ENCODE measurements at regions not wholly inside any gene's neighbourhood (a gene's known extent, or its start where the extent isn't known, plus 50 kb on each side); places are given as distances from the start of the nearest gene placed in this dataset.

DNA sequence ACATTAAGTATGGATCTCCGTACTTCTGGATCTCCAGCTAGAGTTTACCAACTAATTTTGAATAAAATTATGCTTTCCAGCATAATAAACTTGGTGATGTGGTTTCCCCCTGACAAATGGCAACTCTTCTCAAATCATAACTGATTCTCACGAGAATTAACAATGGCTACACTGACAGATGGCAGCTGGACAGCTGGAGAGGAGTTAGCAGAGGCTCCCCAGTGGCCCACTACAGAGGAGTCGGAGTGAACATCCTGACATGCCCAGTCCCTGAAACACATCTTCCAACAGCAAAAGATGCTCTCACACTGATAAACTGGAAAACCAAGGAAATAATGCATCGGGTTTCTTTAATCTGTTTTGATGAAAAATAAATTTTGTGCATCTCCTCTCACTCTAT, 239.6 kb downstream of the MAN2A1 start:
- Histone ChIP-seq H3K27ac (ENCODE audit: low read depth, low read length, severe bottlenecking) (no peak overlapping the region), H3K4me3 (ENCODE audit: extremely low read depth, insufficient read depth, low read length, poor library complexity, severe bottlenecking) (no peak overlapping the region), H3K9me3 (ENCODE audit: control insufficient read depth, low read length) (no peaks in the 10 kb centered on the region), H3K4me1 (ENCODE audit: control insufficient read depth, insufficient read depth, low read length, poor library complexity, severe bottlenecking) (no peaks in the 10 kb centered on the region), H3K36me3 (ENCODE audit: control insufficient read depth, insufficient read depth, low read length) (no peaks in the 10 kb centered on the region)
- WGBS, 2 experiments (ENCODE audit: insufficient coverage in 2 of 2): 100% methylated on average over 1 of the region's 4 CpGs; no CpG with 5 or more reads in 1 of the 2 experiments

DNA sequence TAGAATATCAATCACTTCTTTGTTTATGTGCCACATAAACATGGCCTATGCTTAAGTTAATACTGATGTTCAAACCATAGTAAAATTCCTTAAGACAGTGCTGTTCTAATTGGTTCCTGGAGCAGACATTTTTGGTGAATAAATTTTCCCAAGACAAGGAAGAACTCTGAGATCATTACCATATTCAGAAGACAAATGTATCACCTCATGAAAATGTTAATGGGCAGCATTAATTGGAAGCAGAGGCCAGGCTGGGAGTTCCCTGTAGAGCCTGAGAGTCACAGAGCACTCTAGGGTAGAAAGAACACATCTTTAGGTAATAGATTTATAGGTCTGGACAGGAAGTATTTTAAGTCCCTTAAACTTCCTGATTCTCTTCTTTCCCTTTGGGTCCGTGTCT, 240.2 kb downstream of the MAN2A1 start:
- Histone ChIP-seq H3K4me1 (ENCODE audit: control insufficient read depth, insufficient read depth, low read length, poor library complexity, severe bottlenecking) (no peaks in the 10 kb centered on the region), H3K9me3 (ENCODE audit: control insufficient read depth, low read length) (no peaks in the 10 kb centered on the region), H3K27ac (ENCODE audit: low read depth, low read length, severe bottlenecking) (no peak overlapping the region), H3K4me3 (ENCODE audit: extremely low read depth, insufficient read depth, low read length, poor library complexity, severe bottlenecking) (no peak overlapping the region), H3K36me3 (ENCODE audit: control insufficient read depth, insufficient read depth, low read length) (no peaks in the 10 kb centered on the region)
- WGBS, 2 experiments (ENCODE audit: insufficient coverage in 2 of 2): no CpG with 5 or more reads among the region's 1 CpG

DNA sequence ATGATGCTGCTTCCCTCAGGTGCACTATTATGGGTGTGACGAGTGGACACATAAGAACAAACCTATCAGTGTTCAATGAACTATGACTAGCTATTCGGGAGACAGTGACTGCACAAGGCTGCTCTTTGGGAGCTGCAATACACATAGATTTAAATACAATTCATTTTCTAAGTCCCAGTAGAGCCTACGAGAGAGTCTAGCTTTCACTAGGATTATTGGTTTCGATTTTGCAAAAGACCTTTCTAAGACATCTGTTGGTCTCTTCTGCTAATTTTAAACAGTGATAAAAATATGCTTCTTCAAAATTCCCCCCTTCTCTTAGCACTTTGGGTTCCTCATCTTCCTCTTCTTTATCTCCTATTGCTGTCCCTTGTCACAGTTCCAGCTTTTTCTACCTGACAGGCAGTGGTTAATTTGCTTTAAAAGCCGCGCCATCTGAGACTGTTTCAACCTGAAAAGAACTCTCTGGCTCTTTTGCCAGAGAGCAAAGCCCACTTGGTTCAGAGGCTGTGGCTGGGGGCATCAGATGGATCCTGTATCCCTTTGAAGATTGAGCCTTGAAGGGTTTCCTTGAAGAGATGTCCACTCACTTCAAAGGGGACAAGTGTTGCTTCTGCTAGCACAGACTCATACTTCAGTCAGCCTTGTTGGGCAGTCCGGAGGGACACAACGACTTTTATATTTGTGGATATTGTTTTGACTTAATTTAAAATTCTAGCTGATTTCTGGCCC, 241.5 kb downstream of the MAN2A1 start:
- Histone ChIP-seq H3K36me3 (ENCODE audit: control insufficient read depth, insufficient read depth, low read length) (no peaks in the 10 kb centered on the region), H3K4me3 (ENCODE audit: extremely low read depth, insufficient read depth, low read length, poor library complexity, severe bottlenecking) (no peak overlapping the region), H3K27ac (ENCODE audit: low read depth, low read length, severe bottlenecking) (no peak overlapping the region), H3K4me1 (ENCODE audit: control insufficient read depth, insufficient read depth, low read length, poor library complexity, severe bottlenecking) (no peaks in the 10 kb centered on the region), H3K9me3 (ENCODE audit: control insufficient read depth, low read length) (no peaks in the 10 kb centered on the region)
- 92 to 95% methylated on average over 4 to 5 of the region's 8 CpGs for WGBS, 2 experiments (ENCODE audit: insufficient coverage in 2 of 2)

DNA sequence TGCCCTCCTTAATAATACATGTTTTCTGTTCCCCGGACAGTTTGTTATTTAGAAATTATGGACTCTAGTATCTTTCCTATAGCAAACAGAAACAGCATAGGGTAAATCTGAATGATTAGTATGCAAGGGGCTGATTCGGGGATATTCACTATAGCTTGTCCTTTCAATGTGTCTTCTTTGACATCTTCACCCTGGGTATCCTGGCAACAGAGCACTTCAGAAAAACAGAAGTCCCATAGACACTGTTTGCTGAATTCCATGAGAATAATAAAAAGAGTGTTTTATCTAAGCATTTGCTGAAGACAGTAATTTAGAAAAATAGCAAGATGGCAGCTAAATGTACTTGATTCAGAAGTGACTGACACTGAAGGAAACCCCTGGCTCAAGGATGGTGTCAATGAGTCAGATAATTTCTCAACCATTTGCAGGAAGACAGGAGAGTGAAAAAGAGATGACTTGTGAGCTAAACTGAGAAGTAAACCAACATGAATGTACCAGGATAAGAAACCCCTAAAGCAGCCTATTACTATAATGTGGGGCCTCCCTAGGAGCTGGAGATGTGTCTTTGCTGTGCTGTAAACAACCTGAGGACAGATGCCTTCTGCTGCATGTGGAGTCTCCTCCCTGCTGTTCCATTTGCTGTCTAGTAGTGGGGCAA, 246.2 kb downstream of the MAN2A1 start:
- Histone ChIP-seq H3K9me3 (ENCODE audit: control insufficient read depth, low read length) (no peaks in the 10 kb centered on the region), H3K27ac (ENCODE audit: low read depth, low read length, severe bottlenecking) (no peak overlapping the region), H3K4me3 (ENCODE audit: extremely low read depth, insufficient read depth, low read length, poor library complexity, severe bottlenecking) (no peak overlapping the region), H3K36me3 (ENCODE audit: control insufficient read depth, insufficient read depth, low read length) (no peaks in the 10 kb centered on the region), H3K4me1 (ENCODE audit: control insufficient read depth, insufficient read depth, low read length, poor library complexity, severe bottlenecking) (no peaks in the 10 kb centered on the region)
- WGBS, 2 experiments (ENCODE audit: insufficient coverage in 2 of 2): no CpG with 5 or more reads among the region's 2 CpGs

DNA sequence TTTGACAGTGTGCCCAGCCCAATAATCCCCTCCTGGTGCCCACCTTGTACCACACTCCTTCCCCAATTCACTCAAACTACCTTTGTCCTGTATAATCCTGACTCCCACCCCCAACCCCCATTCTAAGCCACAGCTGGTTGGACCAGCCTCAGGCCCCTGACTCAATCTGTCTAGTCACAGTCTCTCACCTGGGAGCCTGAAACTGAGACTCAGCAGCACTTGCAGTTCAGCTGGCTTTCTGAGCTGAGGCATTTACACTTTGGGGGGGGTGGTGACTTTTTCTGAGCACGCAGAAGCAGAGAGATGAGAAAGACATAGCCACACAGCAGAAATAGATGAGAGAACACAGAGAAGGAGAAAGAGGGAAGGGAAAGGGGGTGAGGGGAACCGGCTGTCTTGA, 247.3 kb downstream of the MAN2A1 start:
- no peaks in the 10 kb centered on the region for H3K36me3 ChIP-seq (ENCODE audit: control insufficient read depth, insufficient read depth, low read length)
- 83 to 94% methylated on average over 1 to 2 of the region's 2 CpGs for WGBS, 2 experiments (ENCODE audit: insufficient coverage in 2 of 2)
- H3K9me3 ChIP-seq (ENCODE audit: control insufficient read depth, low read length): no peaks in the 10 kb centered on the region
- no peak overlapping the region for H3K27ac ChIP-seq (ENCODE audit: low read depth, low read length, severe bottlenecking)
- H3K4me3 ChIP-seq (ENCODE audit: extremely low read depth, insufficient read depth, low read length, poor library complexity, severe bottlenecking): no peak overlapping the region
- no peaks in the 10 kb centered on the region for H3K4me1 ChIP-seq (ENCODE audit: control insufficient read depth, insufficient read depth, low read length, poor library complexity, severe bottlenecking)

DNA sequence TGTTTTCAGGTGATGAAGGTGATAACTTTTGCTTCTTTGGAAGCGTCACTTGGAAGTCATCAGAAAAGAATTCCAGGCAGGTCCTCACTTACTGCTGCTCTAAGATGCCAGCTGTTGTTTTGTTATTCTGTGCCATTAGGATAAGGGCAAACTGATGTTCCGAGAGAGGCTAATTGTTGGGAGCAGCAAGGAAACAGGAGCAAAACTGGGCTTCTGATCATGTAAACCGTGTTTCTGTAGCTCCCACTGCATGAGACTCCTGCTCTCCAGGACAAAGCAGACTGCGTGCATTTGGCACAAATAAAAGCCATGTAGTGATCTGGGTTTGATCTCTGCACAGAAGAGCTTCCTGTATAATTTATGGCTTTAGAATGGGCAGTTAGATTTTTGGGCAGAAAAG, 248.2 kb downstream of the MAN2A1 start:
- no peaks in the 10 kb centered on the region for H3K9me3 ChIP-seq (ENCODE audit: control insufficient read depth, low read length)
- WGBS, 2 experiments (ENCODE audit: insufficient coverage in 2 of 2): 90 to 93% methylated on average over 2 to 4 of the region's 4 CpGs
- no peaks in the 10 kb centered on the region for H3K36me3 ChIP-seq (ENCODE audit: control insufficient read depth, insufficient read depth, low read length)
- no peak overlapping the region for H3K4me3 ChIP-seq (ENCODE audit: extremely low read depth, insufficient read depth, low read length, poor library complexity, severe bottlenecking)
- no peaks in the 10 kb centered on the region for H3K4me1 ChIP-seq (ENCODE audit: control insufficient read depth, insufficient read depth, low read length, poor library complexity, severe bottlenecking)
- no peak overlapping the region for H3K27ac ChIP-seq (ENCODE audit: low read depth, low read length, severe bottlenecking)

DNA sequence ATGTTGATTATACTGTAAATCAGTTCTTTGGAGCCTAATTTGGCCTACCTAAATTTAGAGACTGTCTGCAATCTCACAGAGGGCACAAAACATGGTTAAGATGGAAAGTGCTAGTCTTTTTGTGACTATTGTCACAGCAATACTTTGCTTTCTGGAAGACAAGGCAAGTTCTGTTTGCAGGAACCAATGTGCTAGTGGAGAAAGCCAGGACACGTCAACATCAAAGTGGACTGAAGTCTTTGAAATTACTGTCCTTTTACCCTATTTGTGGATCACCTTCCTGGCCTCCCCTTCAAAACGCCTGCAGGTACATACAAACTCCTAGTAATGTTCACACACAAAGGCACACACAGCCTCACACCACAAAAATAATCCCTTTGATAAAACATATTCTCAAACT, 248.7 kb downstream of the MAN2A1 start:
- WGBS, 2 experiments (ENCODE audit: insufficient coverage in 2 of 2): 79 to 90% methylated on average over 2 of the region's 2 CpGs
- no peak overlapping the region for H3K4me3 ChIP-seq (ENCODE audit: extremely low read depth, insufficient read depth, low read length, poor library complexity, severe bottlenecking)
- no peaks in the 10 kb centered on the region for H3K36me3 ChIP-seq (ENCODE audit: control insufficient read depth, insufficient read depth, low read length)
- no peaks in the 10 kb centered on the region for H3K4me1 ChIP-seq (ENCODE audit: control insufficient read depth, insufficient read depth, low read length, poor library complexity, severe bottlenecking)
- H3K9me3 ChIP-seq (ENCODE audit: control insufficient read depth, low read length): no peaks in the 10 kb centered on the region
- H3K27ac ChIP-seq (ENCODE audit: low read depth, low read length, severe bottlenecking): no peak overlapping the region

DNA sequence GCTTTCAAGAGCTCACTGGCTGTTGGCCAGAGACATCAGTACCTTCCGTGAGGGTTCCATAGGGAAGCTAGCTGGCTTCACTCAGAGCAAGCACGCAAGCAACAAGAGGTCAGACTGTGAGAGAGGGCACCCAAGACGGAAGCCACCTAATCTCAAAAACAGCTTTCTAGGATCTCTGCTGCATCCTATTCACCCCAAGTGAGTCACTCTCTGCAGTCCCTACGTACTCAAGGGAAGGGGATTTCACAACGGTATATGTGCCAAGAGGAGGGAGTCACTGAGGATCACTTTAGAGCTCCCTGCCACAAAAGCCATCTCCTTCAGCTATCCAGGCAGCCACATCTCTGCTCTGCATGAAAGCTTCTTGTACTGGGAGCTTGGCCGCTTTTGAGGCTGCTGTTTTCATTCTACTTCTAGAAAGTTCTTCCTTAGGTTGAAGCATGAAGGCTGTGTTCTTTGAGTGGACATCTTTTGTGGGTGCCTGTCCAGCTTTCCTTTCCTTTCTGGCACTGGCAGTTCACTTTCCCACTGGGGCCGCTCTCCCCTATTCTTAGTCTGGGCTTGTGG, 249.5 kb downstream of the MAN2A1 start:
- Histone ChIP-seq H3K36me3 (ENCODE audit: control insufficient read depth, insufficient read depth, low read length) (no peaks in the 10 kb centered on the region), H3K4me1 (ENCODE audit: control insufficient read depth, insufficient read depth, low read length, poor library complexity, severe bottlenecking) (peaks cover under 1% of the 10 kb centered on the region), H3K4me3 (ENCODE audit: extremely low read depth, insufficient read depth, low read length, poor library complexity, severe bottlenecking) (no peak overlapping the region), H3K27ac (ENCODE audit: low read depth, low read length, severe bottlenecking) (no peak overlapping the region), H3K9me3 (ENCODE audit: control insufficient read depth, low read length) (no peaks in the 10 kb centered on the region)
- WGBS, 2 experiments (ENCODE audit: insufficient coverage in 2 of 2): 88 to 100% methylated on average over 3 to 5 of the region's 7 CpGs

DNA sequence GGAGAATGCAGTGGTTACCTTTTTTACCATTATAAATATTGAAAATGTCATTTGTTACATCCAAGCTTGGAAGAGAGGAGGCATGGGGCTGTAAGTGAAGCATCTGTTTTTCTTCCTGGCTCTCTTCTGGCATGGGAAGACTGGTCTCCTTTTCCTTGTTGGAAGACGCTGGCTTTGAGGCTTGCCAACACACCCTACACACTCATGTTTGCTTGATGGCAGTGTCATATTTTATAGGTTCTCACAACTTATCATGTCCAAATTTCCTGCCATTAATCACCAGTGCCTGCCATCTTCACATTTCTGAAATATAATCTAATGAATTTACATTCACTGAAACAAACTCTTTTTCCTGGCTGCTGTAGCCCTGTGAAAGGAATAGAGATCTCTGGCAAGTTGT, 252.9 kb downstream of the MAN2A1 start:
- no peak overlapping the region for H3K4me3 ChIP-seq (ENCODE audit: extremely low read depth, insufficient read depth, low read length, poor library complexity, severe bottlenecking)
- H3K9me3 ChIP-seq (ENCODE audit: control insufficient read depth, low read length): no peaks in the 10 kb centered on the region
- H3K4me1 ChIP-seq (ENCODE audit: control insufficient read depth, insufficient read depth, low read length, poor library complexity, severe bottlenecking): peaks cover 5% of the 10 kb centered on the region
- H3K36me3 ChIP-seq (ENCODE audit: control insufficient read depth, insufficient read depth, low read length): no peaks in the 10 kb centered on the region
- 83 to 100% methylated on average over 1 of the region's 1 CpG for WGBS, 2 experiments (ENCODE audit: insufficient coverage in 2 of 2)
- H3K27ac ChIP-seq (ENCODE audit: low read depth, low read length, severe bottlenecking): no peak overlapping the region

DNA sequence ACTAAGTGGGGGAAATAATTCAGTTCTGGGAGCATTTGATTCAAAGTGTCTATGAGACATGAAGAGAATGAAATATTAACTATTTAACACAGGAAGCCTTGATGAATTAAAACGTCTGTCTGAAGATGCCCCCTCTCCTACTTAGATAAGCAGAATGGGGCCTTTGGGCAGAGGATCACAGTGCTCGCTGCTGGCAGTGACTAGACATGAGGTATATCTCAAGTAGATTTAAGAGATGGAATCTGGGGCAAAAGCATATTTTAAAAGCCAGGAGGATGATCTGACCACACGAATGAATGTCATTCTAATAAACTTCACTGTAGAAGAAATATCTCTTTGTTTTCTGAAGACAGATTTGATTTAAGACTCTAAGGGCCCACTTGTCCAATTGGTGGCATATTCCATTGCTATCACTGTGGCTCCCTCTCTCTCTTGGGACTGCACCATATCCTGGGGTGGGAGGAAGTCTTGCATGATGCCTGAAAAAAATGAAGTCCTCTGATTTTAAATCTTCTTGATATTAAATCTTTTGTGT, 254.0 kb downstream of the MAN2A1 start:
- H3K4me3 ChIP-seq (ENCODE audit: extremely low read depth, insufficient read depth, low read length, poor library complexity, severe bottlenecking): no peak overlapping the region
- peaks cover 5% of the 10 kb centered on the region for H3K4me1 ChIP-seq (ENCODE audit: control insufficient read depth, insufficient read depth, low read length, poor library complexity, severe bottlenecking)
- no peaks in the 10 kb centered on the region for H3K36me3 ChIP-seq (ENCODE audit: control insufficient read depth, insufficient read depth, low read length)
- WGBS, 2 experiments (ENCODE audit: insufficient coverage in 2 of 2): no CpG with 5 or more reads among the region's 3 CpGs
- no peak overlapping the region for H3K27ac ChIP-seq (ENCODE audit: low read depth, low read length, severe bottlenecking)
- no peaks in the 10 kb centered on the region for H3K9me3 ChIP-seq (ENCODE audit: control insufficient read depth, low read length)

DNA sequence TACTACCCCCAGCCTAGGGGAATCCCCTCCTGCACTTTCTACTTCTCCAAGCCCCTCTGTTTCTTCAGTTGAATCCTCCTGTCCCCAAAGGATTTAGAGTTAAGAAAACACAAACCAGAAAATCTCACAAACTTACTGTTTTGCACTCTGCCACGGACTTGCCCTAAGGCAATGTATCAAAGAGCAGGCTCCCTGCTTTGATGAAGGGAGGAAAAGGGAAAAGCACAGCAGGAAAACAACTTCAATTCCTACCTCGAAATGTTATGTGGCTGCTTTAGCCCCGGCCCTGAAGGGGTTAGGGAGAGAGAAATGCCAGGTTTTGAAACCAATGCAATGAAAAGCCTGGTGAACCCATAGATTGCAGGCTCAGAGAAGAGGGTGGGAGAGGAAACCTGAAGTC, 254.7 kb downstream of the MAN2A1 start:
- no peak overlapping the region for H3K4me3 ChIP-seq (ENCODE audit: extremely low read depth, insufficient read depth, low read length, poor library complexity, severe bottlenecking)
- H3K27ac ChIP-seq (ENCODE audit: low read depth, low read length, severe bottlenecking): no peak overlapping the region
- no peaks in the 10 kb centered on the region for H3K36me3 ChIP-seq (ENCODE audit: control insufficient read depth, insufficient read depth, low read length)
- H3K9me3 ChIP-seq (ENCODE audit: control insufficient read depth, low read length): no peaks in the 10 kb centered on the region
- peaks cover 5% of the 10 kb centered on the region for H3K4me1 ChIP-seq (ENCODE audit: control insufficient read depth, insufficient read depth, low read length, poor library complexity, severe bottlenecking)
- 17 to 60% methylated on average over 1 of the region's 3 CpGs for WGBS, 2 experiments (ENCODE audit: insufficient coverage in 2 of 2)
